Keratinocyte (primary cell): ENCODE measurements at regions not wholly inside any gene's neighbourhood (a gene's known extent, or its start where the extent isn't known, plus 50 kb on each side); places are given as distances from the start of the nearest gene placed in this dataset.

Source experiments
- DNase-seq: peaks from one replicate; pipeline ENCODE4 v3.0.0-alpha.2; 2011; ENCODE audit warnings: low read depth, missing footprints, low spot score
- FAIRE-seq: peaks from 2 replicates; lab custom pipeline; 2011; peaks lifted over from hg19 to GRCh38; lab: Jason Lieb, UNC
- H2AFZ ChIP-seq: 2 replicates; pipeline ENCODE4 v1.6.0; 2012; ENCODE audit warnings: low read length, control low read depth, inconsistent platforms; ENCODE audit not compliant: control insufficient read depth
- H3K27ac ChIP-seq: 2 replicates; pipeline ENCODE4 v1.5.1; 2011; ENCODE audit warnings: low read length; ENCODE audit not compliant: control insufficient read depth, insufficient read depth
- H3K27me3 ChIP-seq: 3 replicates; pipeline ENCODE4 v1.6.0; 2011; ENCODE audit warnings: low read length; ENCODE audit not compliant: control insufficient read depth, insufficient read depth; ENCODE audit errors: extremely low read depth
- H3K36me3 ChIP-seq, 2 experiments: 2 replicates in 1 of 2; 3 replicates in 1 of 2; pipeline ENCODE4 v1.5.1; 2011; ENCODE audit warnings: low read length in 2 of 2, mild to moderate bottlenecking in 1 of 2; ENCODE audit not compliant: control insufficient read depth in 2 of 2, insufficient read depth in 2 of 2; ENCODE audit errors: extremely low read depth in 1 of 2
- H3K4me1 ChIP-seq: 3 replicates; pipeline ENCODE4 v1.5.1; 2011; ENCODE audit warnings: low read length; ENCODE audit not compliant: control insufficient read depth, insufficient read depth; ENCODE audit errors: extremely low read depth
- H3K4me2 ChIP-seq: 3 replicates; pipeline ENCODE4 v1.6.0; 2011; ENCODE audit warnings: low read depth, low read length; ENCODE audit not compliant: control insufficient read depth, insufficient read depth; ENCODE audit errors: extremely low read depth
- H3K4me3 ChIP-seq, 3 experiments: fragments of 200-600 bp in 1 of 3; sonication (generic) in 1 of 3; 2 replicates in 2 of 3; 3 replicates in 1 of 3; pipeline ENCODE4 v1.5.1; 2011 to 2016; ENCODE audit warnings: low read length in 3 of 3, mild to moderate bottlenecking in 3 of 3, control low read depth in 2 of 3, inconsistent platforms in 1 of 3, low read depth in 1 of 3, mixed read lengths in 1 of 3, mixed run types in 1 of 3, moderate library complexity in 1 of 3; ENCODE audit not compliant: control insufficient read depth in 2 of 3, insufficient read depth in 2 of 3; ENCODE audit errors: extremely low read depth in 1 of 3
- H3K79me2 ChIP-seq: 2 replicates; pipeline ENCODE4 v1.6.0; 2012; ENCODE audit warnings: low read length; ENCODE audit not compliant: control insufficient read depth, insufficient read depth
- H3K9ac ChIP-seq: 3 replicates; pipeline ENCODE4 v1.6.0; 2011; ENCODE audit warnings: low read length; ENCODE audit not compliant: control insufficient read depth, insufficient read depth; ENCODE audit errors: extremely low read depth
- H3K9me1 ChIP-seq: 3 replicates; pipeline ENCODE4 v1.6.0; 2011; ENCODE audit warnings: low read length; ENCODE audit not compliant: control insufficient read depth, insufficient read depth; ENCODE audit errors: extremely low read depth
- H3K9me3 ChIP-seq: 2 replicates; pipeline ENCODE4 v1.5.1; 2012; ENCODE audit warnings: low read depth, low read length; ENCODE audit not compliant: control insufficient read depth
- H4K20me1 ChIP-seq: 3 replicates; pipeline ENCODE4 v1.6.0; 2011; ENCODE audit warnings: low read length; ENCODE audit not compliant: control insufficient read depth, insufficient read depth; ENCODE audit errors: extremely low read depth
- CTCF ChIP-seq, 3 experiments: IDR thresholded peaks in 1 of 3; conservative IDR thresholded peaks in 1 of 3; optimal IDR thresholded peaks in 1 of 3; 2 replicates in 2 of 3; 3 replicates in 1 of 3; pipeline versions ENCODE3 to v1.5.1; 2011; ENCODE audit warnings: low read length in 3 of 3, mild to moderate bottlenecking in 3 of 3, moderate library complexity in 2 of 3, control low read depth in 1 of 3, inconsistent platforms in 1 of 3; ENCODE audit not compliant: insufficient read depth in 2 of 3; ENCODE audit errors: extremely low read depth in 1 of 3
- EZH2 ChIP-seq: IDR thresholded peaks from one replicate; pipeline ENCODE4 v1.6.1; 2012; ENCODE audit warnings: inconsistent platforms, mild to moderate bottlenecking, low read length, moderate library complexity
- dilution Hi-C: fragments of 300-500 bp; cut with MboI; formaldehyde crosslinking; loops from one replicate; pipeline ENCODE4 v1.7.0; 2020; ENCODE audit warnings: low sequenced_read_pairs; ENCODE audit not compliant: extremely low pct_ligation_motif_present

DNA sequence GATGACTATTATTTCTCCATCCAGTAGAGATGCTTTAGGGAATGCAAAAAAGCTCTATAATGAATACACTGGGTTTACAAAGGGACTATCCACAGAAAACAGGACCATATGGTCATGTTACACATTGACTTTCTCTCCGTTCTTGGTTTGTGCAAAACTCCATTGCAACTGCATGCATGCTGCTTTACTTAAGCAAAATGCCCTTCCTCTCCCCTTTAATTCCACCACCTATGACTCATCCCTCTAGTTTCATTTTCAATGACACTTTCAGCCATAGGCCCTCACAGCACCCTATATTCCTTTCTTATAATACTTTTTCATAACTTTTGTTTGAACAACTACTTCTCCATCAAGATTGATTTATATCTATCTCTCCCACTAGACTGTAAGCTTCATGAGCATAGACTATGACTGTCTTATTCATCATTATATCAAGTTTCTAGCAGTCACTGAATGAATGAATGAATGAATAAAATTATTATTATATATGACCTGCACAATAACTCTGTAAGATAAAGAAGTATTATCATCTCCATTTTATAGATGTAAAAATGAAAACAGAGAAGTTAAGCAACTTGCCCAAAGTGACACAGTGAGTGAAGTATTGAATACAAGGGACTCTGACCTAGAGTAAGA, 248.9 kb downstream of the PLPP3 start:
- H3K4me3 ChIP-seq: no peak overlapping the region
- H2AFZ ChIP-seq: no peak overlapping the region
- H3K79me2 ChIP-seq: no peaks in the 10 kb centered on the region
- no peaks in the 10 kb centered on the region for H3K4me1 ChIP-seq
- no peaks in the 10 kb centered on the region for H4K20me1 ChIP-seq
- no peak for DNase-seq
- H3K9me1 ChIP-seq: no peaks in the 10 kb centered on the region
- no peak overlapping the region for H3K4me2 ChIP-seq
- H3K9ac ChIP-seq: no peak overlapping the region
- TF ChIP-seq EZH2 (no peak), CTCF (optimal IDR thresholded peaks at IDR 0.05 in 1 of 3, IDR thresholded peaks at IDR 0.05 in 1 of 3, conservative IDR thresholded peaks at IDR 0.05 in 1 of 3; ENCODE audit: extremely low read depth in 1 of 3, insufficient read depth in 2 of 3, low read length in 3 of 3) (no peak)
- no peaks in the 10 kb centered on the region for H3K36me3 ChIP-seq
- no peak overlapping the region for H3K27ac ChIP-seq
- dilution Hi-C loops: no loop called here
- H3K9me3 ChIP-seq: no peaks in the 10 kb centered on the region
- FAIRE-seq: no peak
- H3K27me3 ChIP-seq: no peaks in the 10 kb centered on the region

- Histone ChIP-seq H3K79me2 (no peaks in the 10 kb centered on the region), H3K36me3 (no peaks in the 10 kb centered on the region), H4K20me1 (no peaks in the 10 kb centered on the region), H3K27ac (no peak overlapping the region), H3K4me1 (no peaks in the 10 kb centered on the region), H3K9me1 (no peaks in the 10 kb centered on the region), H3K9me3 (no peaks in the 10 kb centered on the region), H3K4me2 (no peak overlapping the region), H3K4me3 (no peak overlapping the region), H3K9ac (no peak overlapping the region), H2AFZ (no peak overlapping the region), H3K27me3 (no peaks in the 10 kb centered on the region)
- DNase-seq (no peak), FAIRE-seq (no peak)
- TF ChIP-seq CTCF (optimal IDR thresholded peaks at IDR 0.05 in 1 of 3, IDR thresholded peaks at IDR 0.05 in 1 of 3, conservative IDR thresholded peaks at IDR 0.05 in 1 of 3; ENCODE audit: extremely low read depth in 1 of 3, insufficient read depth in 2 of 3, low read length in 3 of 3) (no peak), EZH2 (no peak)
- dilution Hi-C loops: no loop called here
These were observed 249.4 kb downstream of the PLPP3 start for GRCh38 chr1:56329970-56330369.
